H1 (cell line): ENCODE measurements at regions not wholly inside any gene's neighbourhood (a gene's known extent, or its start where the extent isn't known, plus 50 kb on each side); places are given as distances from the start of the nearest gene placed in this dataset.

Experiments used
- CTCF ChIA-PET: fragments of 300-600 bp; sonication (Branson Sonifier 250); formaldehyde crosslinking; loops from one replicate; lab custom pipeline; 2021; ENCODE audit not compliant: partially characterized antibody; lab: Charles Lee
- POLR2A ChIA-PET: fragments of 300-600 bp; sonication (Branson Sonifier 250); formaldehyde crosslinking; loops from one replicate; lab custom pipeline; 2021; ENCODE audit warnings: inconsistent platforms; ENCODE audit not compliant: partially characterized antibody; lab: Charles Lee
- DNase-seq, 2 experiments: peaks; one replicate each; pipeline versions ENCODE4 v3.0.0 to v3.0.0-alpha.2; 2010 to 2022; ENCODE audit warnings: low spot score in 2 of 2, low read depth in 1 of 2, mixed read lengths in 1 of 2
- FAIRE-seq: peaks from 2 replicates; lab custom pipeline; 2011; peaks lifted over from hg19 to GRCh38; lab: Jason Lieb, UNC
- H2AFZ ChIP-seq: 2 replicates; pipeline ENCODE4 v1.8.1; 2012; ENCODE audit warnings: low read length, inconsistent platforms
- H2AK5ac ChIP-seq: 2 replicates; pipeline ENCODE4 v1.6.1; 2013; ENCODE audit warnings: low read depth, low read length
- H2BK120ac ChIP-seq: replicated peaks from 2 replicates; pipeline ENCODE3; 2013; ENCODE audit warnings: low read depth, low read length, inconsistent platforms
- H2BK12ac ChIP-seq: 2 replicates; pipeline ENCODE4 v1.6.1; 2013; ENCODE audit warnings: low read depth, low read length
- H2BK15ac ChIP-seq: 2 replicates; pipeline ENCODE4 v1.6.1; 2013; ENCODE audit warnings: low read length
- H2BK20ac ChIP-seq: 2 replicates; pipeline ENCODE4 v1.6.1; 2013; ENCODE audit warnings: low read length
- H2BK5ac ChIP-seq: 2 replicates; pipeline ENCODE4 v1.6.1; 2013; ENCODE audit warnings: low read depth, low read length
- H3K14ac ChIP-seq: 2 replicates; pipeline ENCODE4 v1.6.1; 2013; ENCODE audit warnings: inconsistent platforms; ENCODE audit not compliant: insufficient read length
- H3K18ac ChIP-seq: 2 replicates; pipeline ENCODE4 v1.6.1; 2013; ENCODE audit warnings: low read length; ENCODE audit errors: extremely low read depth
- H3K23ac ChIP-seq: 2 replicates; pipeline ENCODE4 v1.6.1; 2013; ENCODE audit warnings: inconsistent platforms; ENCODE audit not compliant: insufficient read length
- H3K23me2 ChIP-seq: 2 replicates; pipeline ENCODE4 v1.6.1; 2013; ENCODE audit warnings: low read depth, low read length
- H3K27ac ChIP-seq: 2 replicates; pipeline ENCODE4 v1.6.1; 2011; ENCODE audit warnings: low read depth, low read length, inconsistent platforms
- H3K27me3 ChIP-seq, 4 experiments: replicated peaks in 1 of 4; 1 replicate in 1 of 4; 2 replicates in 3 of 4; pipeline versions ENCODE4 v1.6.1 to v1.8.1; 2011 to 2013; ENCODE audit warnings: low read length in 3 of 4, mild to moderate bottlenecking in 3 of 4, inconsistent platforms in 2 of 4, mixed read lengths in 2 of 4, moderate library complexity in 1 of 4; ENCODE audit not compliant: control insufficient read depth in 3 of 4, insufficient read depth in 3 of 4; ENCODE audit errors: extremely low read depth in 1 of 4
- H3K36me3 ChIP-seq, 4 experiments: 2 replicates each; pipeline versions ENCODE4 v1.6.1 to v1.8.1; 2011 to 2013; ENCODE audit warnings: mild to moderate bottlenecking in 4 of 4, low read length in 3 of 4, moderate library complexity in 2 of 4, control low read depth in 1 of 4, inconsistent platforms in 1 of 4; ENCODE audit not compliant: insufficient read depth in 4 of 4, control insufficient read depth in 2 of 4
- H3K4ac ChIP-seq: replicated peaks from 2 replicates; pipeline ENCODE3; 2013; ENCODE audit warnings: low read length, low read depth, mixed read lengths, inconsistent platforms; ENCODE audit not compliant: insufficient read length
- H3K4me1 ChIP-seq, 4 experiments: replicated peaks in 1 of 4; 1 replicate in 1 of 4; 2 replicates in 3 of 4; pipeline versions ENCODE4 v1.6.1 to v1.8.1; 2011 to 2013; ENCODE audit warnings: low read length in 3 of 4, inconsistent platforms in 2 of 4, mixed read lengths in 1 of 4; ENCODE audit not compliant: insufficient read depth in 4 of 4, control insufficient read depth in 3 of 4
- H3K4me2 ChIP-seq, 2 experiments: 2 replicates each; pipeline versions ENCODE4 v1.6.1 to v1.8.1; 2011 to 2013; ENCODE audit warnings: low read depth in 2 of 2, low read length in 2 of 2, control low read depth in 1 of 2, inconsistent platforms in 1 of 2, mild to moderate bottlenecking in 1 of 2; ENCODE audit not compliant: insufficient read depth in 1 of 2
- H3K4me3 ChIP-seq, 4 experiments: fragments of 200-600, 300-600 bp in 1 of 4; sonication (generic), shearing (Covaris generic), sonication (Bioruptor Twin) in 1 of 4; 2 replicates each; pipeline versions ENCODE4 v1.5.1 to v1.8.1; 2011 to 2016; ENCODE audit warnings: low read length in 4 of 4, low read depth in 3 of 4, control low read depth in 2 of 4, inconsistent platforms in 2 of 4, mild to moderate bottlenecking in 2 of 4, mixed read lengths in 1 of 4, moderate library complexity in 1 of 4; ENCODE audit not compliant: insufficient read depth in 2 of 4; ENCODE audit errors: extremely low read depth in 1 of 4
- H3K56ac ChIP-seq: replicated peaks from 2 replicates; pipeline ENCODE3; 2013; ENCODE audit warnings: low read depth, mild to moderate bottlenecking, mixed read lengths, low read length, inconsistent platforms; ENCODE audit not compliant: insufficient read length
- H3K79me1 ChIP-seq: 2 replicates; pipeline ENCODE4 v1.6.1; 2013; ENCODE audit warnings: low read depth, low read length, control low read depth
- H3K79me2 ChIP-seq, 2 experiments: 2 replicates each; pipeline versions ENCODE4 v1.6.1 to v1.8.1; 2012 to 2013; ENCODE audit warnings: low read length in 2 of 2, mild to moderate bottlenecking in 2 of 2, inconsistent platforms in 1 of 2; ENCODE audit not compliant: insufficient read depth in 2 of 2, control insufficient read depth in 1 of 2
- H3K9ac ChIP-seq, 4 experiments: replicated peaks in 1 of 4; 1 replicate in 1 of 4; 2 replicates in 3 of 4; pipeline versions ENCODE4 v1.6.1 to v1.8.1; 2011 to 2013; ENCODE audit warnings: low read depth in 3 of 4, low read length in 3 of 4, control low read depth in 2 of 4, mild to moderate bottlenecking in 2 of 4, moderate library complexity in 2 of 4, inconsistent platforms in 1 of 4; ENCODE audit errors: extremely low read depth in 1 of 4
- H3K9me3 ChIP-seq, 2 experiments: 2 replicates each; pipeline versions ENCODE4 v1.6.1 to v1.8.1; 2012 to 2013; ENCODE audit warnings: mild to moderate bottlenecking in 2 of 2, moderate library complexity in 2 of 2, control low read depth in 1 of 2, inconsistent platforms in 1 of 2, low read depth in 1 of 2, low read length in 1 of 2, mixed read lengths in 1 of 2; ENCODE audit not compliant: insufficient read depth in 2 of 2
- H4K20me1 ChIP-seq, 2 experiments: replicated peaks in 1 of 2; 2 replicates each; pipeline versions ENCODE3 to v1.8.1; 2011 to 2013; ENCODE audit warnings: inconsistent platforms in 2 of 2, low read length in 2 of 2, mild to moderate bottlenecking in 1 of 2; ENCODE audit not compliant: insufficient read depth in 2 of 2, control insufficient read depth in 1 of 2
- H4K5ac ChIP-seq: 2 replicates; pipeline ENCODE4 v1.6.1; 2013; ENCODE audit warnings: low read length, low read depth, mixed read lengths, inconsistent platforms; ENCODE audit not compliant: insufficient read length
- H4K8ac ChIP-seq: 2 replicates; pipeline ENCODE4 v1.8.0; 2013; ENCODE audit warnings: mild to moderate bottlenecking, moderate library complexity, low read length, inconsistent platforms; ENCODE audit not compliant: insufficient read depth; ENCODE audit errors: extremely low read depth
- H4K91ac ChIP-seq: replicated peaks from 2 replicates; pipeline ENCODE3; 2013; ENCODE audit warnings: low read length, mixed read lengths, inconsistent platforms; ENCODE audit not compliant: insufficient read length
- CHD7 ChIP-seq: fragments of 300-600 bp; sonication (generic); IDR thresholded peaks from 2 replicates; pipeline ENCODE4 v1.7.1; 2012; ENCODE audit warnings: low read length, moderate library complexity, mild to moderate bottlenecking, inconsistent platforms; ENCODE audit not compliant: insufficient replicate concordance
- WGBS, 2 experiments: shearing (Covaris generic) in 1 of 2; methylation state at CpG; one replicate each; pipeline versions ENCODE4 v1.1.6 to v1.1.7; 2013 to 2015; ENCODE audit warnings: low lambda C conversion rate in 2 of 2, mixed read lengths in 2 of 2, inconsistent platforms in 1 of 2, low coverage in 1 of 2, missing lambda C conversion rate in 1 of 2; ENCODE audit not compliant: insufficient replicate concordance in 2 of 2, insufficient coverage in 1 of 2, insufficient read length in 1 of 2; ENCODE audit errors: extremely low coverage in 1 of 2, missing lambda C conversion rate in 1 of 2; 5-methylcytosine and 5-hydroxymethylcytosine counted together

- Histone ChIP-seq H3K27ac (no peak overlapping the region), H3K23ac (no peak overlapping the region), H2BK15ac (no peak overlapping the region), H4K5ac (no peak overlapping the region), H2AK5ac (no peak overlapping the region), H2BK5ac (no peak overlapping the region), H2AFZ (no peak overlapping the region), H3K4me3 (no peak overlapping the region), H2BK12ac (no peak overlapping the region), H3K23me2 (no peaks in the 10 kb centered on the region), H3K4me1 (no peaks in the 10 kb centered on the region), H4K91ac (no peak overlapping the region), H4K20me1 (no peaks in the 10 kb centered on the region), H3K18ac (no peak overlapping the region), H3K9me3 (no peaks in the 10 kb centered on the region), H3K4ac (no peak overlapping the region), H3K79me1 (no peaks in the 10 kb centered on the region), H3K79me2 (no peaks in the 10 kb centered on the region), H3K4me2 (no peak overlapping the region), H3K56ac (no peak overlapping the region), H3K14ac (no peak overlapping the region), H3K27me3 (no peaks in the 10 kb centered on the region), H3K36me3 (no peaks in the 10 kb centered on the region), H3K9ac (no peak overlapping the region), H4K8ac (no peak overlapping the region), H2BK120ac (no peak overlapping the region), H2BK20ac (no peak overlapping the region)
- POLR2A ChIA-PET = no interaction called here
- FAIRE-seq (no peak), DNase-seq (no peak)
- 89% methylated on average over 2 of the region's 2 CpGs; no CpG with 5 or more reads in 1 of the 2 experiments for WGBS, 2 experiments
- CTCF ChIA-PET = interaction anchor here (1.3 kb wide), 1 partner anchor 10 kb away, joined by 3 read pairs; no protein-coding TSS in a partner anchor
- no peak for TF ChIP-seq CHD7
Measured at GRCh38 chr9:82375041-82375440, 386.5 kb downstream of the SPATA31D1 start.
